ENCODE measurements at regions not wholly inside any gene's neighbourhood (a gene's known extent, or its start where the extent isn't known, plus 50 kb on each side); places are given as distances from the start of the nearest gene placed in this dataset.

DNA sequence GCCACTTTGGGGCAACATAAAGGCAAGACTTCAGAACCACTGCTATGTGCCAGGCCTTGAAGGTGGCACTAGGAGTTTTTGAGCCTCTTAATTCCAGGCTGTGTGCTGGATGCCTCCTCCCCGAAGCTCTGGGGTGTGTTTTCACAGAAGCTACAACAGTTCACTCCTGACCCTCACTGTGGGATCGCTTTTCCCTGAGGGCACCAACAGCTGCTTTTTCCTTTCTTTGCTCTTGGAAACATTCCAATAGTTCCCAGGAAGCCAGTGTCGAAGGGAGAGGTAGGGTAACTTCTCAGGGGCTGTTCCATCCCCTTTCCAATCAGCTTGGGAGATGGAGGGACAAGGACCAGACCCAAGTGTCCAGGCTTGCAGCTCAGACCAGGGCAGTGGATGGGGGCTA, 153.4 kb downstream of the C1orf94 start:
- no TSS peak for BruUV-seq (replicated peaks)
- Mint-ChIP-seq H3K9me3 (ENCODE audit: unreplicated experiment) (peaks cover 10% of the 10 kb centered on the region), H3K4me3 (ENCODE audit: unreplicated experiment) (no peak overlapping the region), H3K4me1 (ENCODE audit: insufficient read depth, unreplicated experiment) (no peaks in the 10 kb centered on the region), H3K27ac (ENCODE audit: low read depth, unreplicated experiment) (no peak overlapping the region), H3K36me3 (ENCODE audit: insufficient read depth, unreplicated experiment) (no peaks in the 10 kb centered on the region), H3K27me3 (ENCODE audit: insufficient read depth, unreplicated experiment) (no peaks in the 10 kb centered on the region)
- DNase-seq (ENCODE audit: unreplicated experiment): no peak
- POLR2A ChIA-PET: no interaction called here
- CTCF ChIA-PET: no interaction called here
- TF ChIP-seq CTCF (IDR thresholded peaks at IDR 0.05; ENCODE audit: unreplicated experiment): no peak
- intact Hi-C loops (cut with micrococcal nuclease): no loop called here

GRCh38 chr1:34331020-34331926, 154.6 kb downstream of the C1orf94 start:
- H3K27me3 Mint-ChIP-seq (ENCODE audit: insufficient read depth, unreplicated experiment): no peaks in the 10 kb centered on the region
- no peaks in the 10 kb centered on the region for H3K4me1 Mint-ChIP-seq (ENCODE audit: insufficient read depth, unreplicated experiment)
- H3K27ac Mint-ChIP-seq (ENCODE audit: low read depth, unreplicated experiment): no peak overlapping the region
- CTCF ChIA-PET: interaction anchor here (0.5 kb wide), 1 partner anchor 9 kb away, joined by 3 read pairs; no protein-coding TSS in a partner anchor
- no peak for DNase-seq (ENCODE audit: unreplicated experiment)
- no peaks in the 10 kb centered on the region for H3K36me3 Mint-ChIP-seq (ENCODE audit: insufficient read depth, unreplicated experiment)
- intact Hi-C loops (cut with micrococcal nuclease): no loop called here
- POLR2A ChIA-PET: no interaction called here
- peaks cover 10% of the 10 kb centered on the region for H3K9me3 Mint-ChIP-seq (ENCODE audit: unreplicated experiment)
- no peak overlapping the region for H3K4me3 Mint-ChIP-seq (ENCODE audit: unreplicated experiment)
- BruUV-seq (replicated peaks): no TSS peak
- TF ChIP-seq CTCF (IDR thresholded peaks at IDR 0.05; ENCODE audit: unreplicated experiment): no peak

DNA sequence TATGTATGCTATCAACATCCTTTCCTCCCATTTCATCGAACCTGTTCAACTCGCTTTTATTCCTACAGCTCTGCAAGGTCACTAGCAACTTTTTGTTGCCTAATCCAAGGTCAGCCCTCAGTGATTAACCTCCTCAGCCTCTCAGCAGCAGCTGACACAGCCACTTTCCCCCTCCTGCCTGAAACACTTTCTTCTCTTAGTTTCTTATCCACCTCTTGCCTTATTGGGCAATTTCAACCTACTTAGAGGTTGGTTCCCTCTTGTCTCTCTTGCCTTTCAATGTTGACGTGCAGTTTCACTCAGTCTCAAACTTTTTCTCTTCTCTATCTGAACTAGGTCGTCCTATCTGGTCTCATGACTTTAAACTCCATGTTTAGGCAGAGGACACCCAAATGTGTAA, 156.3 kb downstream of the C1orf94 start:
- H3K9me3 Mint-ChIP-seq (ENCODE audit: unreplicated experiment): no peaks in the 10 kb centered on the region
- intact Hi-C loops (cut with micrococcal nuclease): no loop called here
- TF ChIP-seq CTCF (IDR thresholded peaks at IDR 0.05; ENCODE audit: unreplicated experiment): no peak
- DNase-seq (ENCODE audit: unreplicated experiment): no peak
- ChIA-PET CTCF (no interaction called here), POLR2A (no interaction called here)
- H3K27ac Mint-ChIP-seq (ENCODE audit: low read depth, unreplicated experiment): no peak overlapping the region
- no peaks in the 10 kb centered on the region for H3K36me3 Mint-ChIP-seq (ENCODE audit: insufficient read depth, unreplicated experiment)
- no peaks in the 10 kb centered on the region for H3K4me1 Mint-ChIP-seq (ENCODE audit: insufficient read depth, unreplicated experiment)
- H3K27me3 Mint-ChIP-seq (ENCODE audit: insufficient read depth, unreplicated experiment): no peaks in the 10 kb centered on the region
- H3K4me3 Mint-ChIP-seq (ENCODE audit: unreplicated experiment): no peak overlapping the region
- no TSS peak for BruUV-seq (replicated peaks)

- Mint-ChIP-seq H3K4me3 (ENCODE audit: unreplicated experiment) (no peak overlapping the region), H3K27ac (ENCODE audit: low read depth, unreplicated experiment) (no peak overlapping the region), H3K9me3 (ENCODE audit: unreplicated experiment) (peaks cover 28% of the 10 kb centered on the region), H3K4me1 (ENCODE audit: insufficient read depth, unreplicated experiment) (no peaks in the 10 kb centered on the region), H3K36me3 (ENCODE audit: insufficient read depth, unreplicated experiment) (no peaks in the 10 kb centered on the region), H3K27me3 (ENCODE audit: insufficient read depth, unreplicated experiment) (no peaks in the 10 kb centered on the region)
- DNase-seq (ENCODE audit: unreplicated experiment): no peak
- no peak for TF ChIP-seq CTCF (IDR thresholded peaks at IDR 0.05; ENCODE audit: unreplicated experiment)
- intact Hi-C loops (cut with micrococcal nuclease): no loop called here
- CTCF ChIA-PET: no interaction called here
- BruUV-seq (replicated peaks): no TSS peak
- POLR2A ChIA-PET: no interaction called here
Observed at GRCh38 chr1:34338871-34339270, 162.2 kb downstream of the C1orf94 start.

All from MCF 10A (cell line).